GM21360 (cell line): ENCODE measurements at regions not wholly inside any gene's neighbourhood (a gene's known extent, or its start where the extent isn't known, plus 50 kb on each side); places are given as distances from the start of the nearest gene placed in this dataset.

Source experiments
- ATAC-seq: cut with Tn5 transposase; IDR thresholded peaks from one replicate; pipeline ENCODE4 v1.9.1; 2021; ENCODE audit warnings: mild to moderate bottlenecking, moderate library complexity; ENCODE audit not compliant: unreplicated experiment

GRCh38 chr10:65528986-65529385 lies 1396.8 kb upstream of the LRRTM3 start:
- no peak for ATAC-seq

- ATAC-seq = no peak
Observed at GRCh38 chr10:65531545-65531944, 1394.3 kb upstream of the LRRTM3 start.

GRCh38 chr10:65534771-65535170 lies 1391.1 kb upstream of the LRRTM3 start:
- no peak for ATAC-seq

- no peak for ATAC-seq
Observed at GRCh38 chr10:65544756-65545155, 1381.1 kb upstream of the LRRTM3 start.

- no peak for ATAC-seq
Observed at GRCh38 chr10:65548001-65548400, 1377.8 kb upstream of the LRRTM3 start.

GRCh38 chr10:65550761-65551160 lies 1375.1 kb upstream of the LRRTM3 start:
- ATAC-seq = no peak

GRCh38 chr10:65555192-65555591 lies 1370.6 kb upstream of the LRRTM3 start:
- ATAC-seq = no peak

GRCh38 chr10:65556006-65556405 lies 1369.8 kb upstream of the LRRTM3 start:
- no peak for ATAC-seq

- no peak for ATAC-seq
Observed at GRCh38 chr10:65559369-65559768, 1366.5 kb upstream of the LRRTM3 start.

GRCh38 chr10:65565246-65565645 lies 1360.6 kb upstream of the LRRTM3 start:
- no peak for ATAC-seq

GRCh38 chr10:65566906-65567305 lies 1358.9 kb upstream of the LRRTM3 start:
- ATAC-seq = no peak

- ATAC-seq = no peak
Observed at GRCh38 chr10:65570143-65571010, 1355.5 kb upstream of the LRRTM3 start.

- no peak for ATAC-seq
Observed at GRCh38 chr10:65571011-65571570, 1354.7 kb upstream of the LRRTM3 start.

- ATAC-seq = no peak
Observed at GRCh38 chr10:65581426-65582026, 1344.3 kb upstream of the LRRTM3 start.

- ATAC-seq = no peak
Observed at GRCh38 chr10:65602182-65602865, 1323.5 kb upstream of the LRRTM3 start.

GRCh38 chr10:65611592-65611991 lies 1314.2 kb upstream of the LRRTM3 start:
- no peak for ATAC-seq

- no peak for ATAC-seq
Observed at GRCh38 chr10:65614956-65615565, 1310.8 kb upstream of the LRRTM3 start.

- ATAC-seq = no peak
Observed at GRCh38 chr10:65618126-65618525, 1307.7 kb upstream of the LRRTM3 start.

GRCh38 chr10:65620404-65621048 lies 1305.3 kb upstream of the LRRTM3 start:
- no peak for ATAC-seq

GRCh38 chr10:65622608-65623007 lies 1303.2 kb upstream of the LRRTM3 start:
- no peak for ATAC-seq
